ENCODE measurements at regions not wholly inside any gene's neighbourhood (a gene's known extent, or its start where the extent isn't known, plus 50 kb on each side); places are given as distances from the start of the nearest gene placed in this dataset.
"Not testable (repeated sequence)": the region's sequence is repeated elsewhere in the genome, so short reads cannot be mapped to it uniquely, and the experiment has no call there.

DNA sequence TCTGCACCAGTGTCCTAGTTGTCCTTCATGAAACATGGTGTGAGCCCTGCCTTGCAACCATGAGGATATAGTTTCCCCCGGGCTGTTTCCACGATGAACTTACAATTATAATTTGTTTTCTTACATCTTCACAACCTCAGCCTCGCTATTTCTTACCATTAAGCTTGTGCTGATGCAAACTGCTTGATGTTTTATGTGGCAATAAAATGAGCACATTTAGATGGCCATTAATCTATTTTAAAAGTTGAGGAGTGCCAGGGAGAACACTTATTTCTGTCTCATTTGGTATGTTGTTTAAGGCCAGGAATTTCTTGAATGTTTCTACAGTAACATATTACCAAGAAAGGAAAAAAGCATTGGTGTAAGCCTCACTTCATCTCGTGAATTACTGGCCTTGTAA, 214.5 kb upstream of the SLC8A1 start:
- intact Hi-C loops (cut with DNase I): no loop called here
- DNase-seq (ENCODE audit: low spot score): no peak

DNA sequence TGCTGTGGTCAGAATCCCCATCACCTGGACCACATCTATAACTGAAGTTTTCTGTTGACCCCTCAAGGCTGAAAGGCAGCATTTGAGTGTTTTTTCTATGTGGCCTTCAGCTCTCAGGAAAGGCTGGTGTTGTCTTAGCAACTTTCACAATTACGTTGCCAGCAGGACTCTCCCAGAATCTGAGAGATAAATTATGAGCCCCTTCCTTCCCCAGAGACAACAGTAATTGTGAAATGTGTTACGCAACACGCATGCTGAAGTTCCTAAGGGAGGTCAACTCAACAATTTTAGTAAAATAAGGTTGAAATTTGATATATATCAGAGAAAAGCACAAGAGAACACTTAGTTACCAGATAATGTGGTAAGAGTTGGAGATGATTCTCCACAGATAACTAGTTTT, 216.5 kb upstream of the SLC8A1 start:
- intact Hi-C loops (cut with DNase I): no loop called here
- no peak for DNase-seq (ENCODE audit: low spot score)

DNA sequence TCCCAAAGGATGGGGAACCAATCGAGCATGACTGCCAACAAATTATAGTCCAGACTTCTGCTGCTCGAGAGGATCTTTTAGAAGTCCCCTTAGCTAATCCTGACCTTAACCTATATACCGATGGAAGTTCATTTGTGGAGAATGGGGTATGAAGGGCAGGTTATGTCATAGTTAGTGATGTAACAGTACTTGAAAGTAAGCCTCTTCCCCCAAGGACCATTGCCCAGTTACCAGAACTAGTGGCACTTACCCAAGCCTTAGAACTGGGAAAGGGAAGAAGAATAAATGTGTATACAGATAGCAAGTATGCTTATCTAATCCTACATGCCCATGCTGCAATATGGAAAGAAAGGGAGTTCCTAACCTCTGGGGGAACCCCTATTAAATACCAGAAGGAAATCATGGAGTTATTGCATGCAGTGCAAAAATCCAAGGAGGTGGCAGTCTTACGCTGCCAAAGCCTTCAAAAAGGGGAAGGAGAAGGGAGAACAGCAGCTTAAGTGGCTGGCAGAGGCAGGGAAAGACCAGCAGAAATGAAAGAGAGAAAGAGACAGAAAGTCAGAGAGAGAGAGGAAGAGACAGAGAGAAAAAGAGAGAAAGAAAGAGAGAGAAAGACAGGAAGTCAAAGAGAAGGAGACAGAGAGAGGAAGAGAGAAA, 224.4 kb upstream of the SLC8A1 start:
- intact Hi-C loops (cut with DNase I); DNase-seq (ENCODE audit: low spot score): not testable (repeated sequence)

DNA sequence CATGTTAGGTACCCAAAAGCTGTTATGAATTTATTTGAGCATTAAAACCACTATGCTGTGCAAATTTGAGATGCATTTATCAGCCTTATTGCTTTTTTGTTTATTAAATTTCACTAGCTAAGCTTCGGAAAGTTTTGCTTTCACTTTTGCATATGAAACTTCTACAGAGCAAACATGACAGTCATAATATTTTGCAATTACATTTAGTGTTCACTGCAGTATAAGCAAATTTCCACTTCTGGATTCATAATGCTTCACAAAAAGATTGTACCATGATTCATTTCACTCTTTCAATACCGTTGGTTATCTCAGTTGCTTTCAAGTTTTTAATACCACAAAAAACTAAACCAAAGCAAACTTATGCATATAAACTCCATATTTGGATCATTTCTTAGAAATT, 228.7 kb upstream of the SLC8A1 start:
- DNase-seq (ENCODE audit: low spot score): no peak
- intact Hi-C loops (cut with DNase I): no loop called here

DNA sequence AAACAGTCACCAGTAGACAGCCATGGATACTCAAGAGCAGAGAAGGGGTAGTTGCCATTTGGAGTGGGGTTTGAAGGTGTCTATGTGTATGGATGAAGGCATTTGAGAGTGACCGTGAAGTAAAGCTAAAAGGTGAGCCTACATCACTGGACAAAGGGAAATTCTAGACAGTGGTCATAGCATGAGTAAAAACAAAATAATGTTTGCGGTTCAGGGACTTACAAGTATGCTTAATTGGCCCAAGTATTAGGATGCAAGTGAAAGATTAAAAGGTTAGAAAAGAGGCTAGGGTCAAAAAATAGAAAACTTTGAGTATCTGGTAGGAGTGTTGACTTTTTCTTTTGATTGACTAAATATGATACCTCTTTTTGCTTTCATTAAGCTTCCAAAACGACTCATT, 238.1 kb upstream of the SLC8A1 start:
- intact Hi-C loops (cut with DNase I): no loop called here
- DNase-seq (ENCODE audit: low spot score): no peak

DNA sequence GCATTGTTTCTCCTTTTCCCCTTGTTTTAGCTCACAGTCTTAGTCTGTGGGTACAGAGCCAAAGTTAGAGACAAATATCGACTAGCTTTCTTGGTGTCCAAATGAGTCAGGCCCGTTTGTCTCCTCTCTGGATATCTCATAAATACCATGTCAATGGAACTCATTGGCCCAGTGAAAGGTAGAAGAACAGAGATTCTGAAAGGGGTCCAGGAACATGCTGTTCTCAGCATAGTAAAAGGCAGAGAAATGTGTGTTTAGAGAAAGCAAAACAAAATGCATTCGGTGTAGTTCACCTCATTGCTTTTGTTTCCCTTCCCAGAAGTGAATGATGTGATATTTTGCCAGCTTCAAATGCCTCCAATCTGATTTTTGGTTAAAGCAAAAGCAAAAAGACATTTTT, 238.6 kb upstream of the SLC8A1 start:
- intact Hi-C loops (cut with DNase I): no loop called here
- DNase-seq (ENCODE audit: low spot score): no peak

DNA sequence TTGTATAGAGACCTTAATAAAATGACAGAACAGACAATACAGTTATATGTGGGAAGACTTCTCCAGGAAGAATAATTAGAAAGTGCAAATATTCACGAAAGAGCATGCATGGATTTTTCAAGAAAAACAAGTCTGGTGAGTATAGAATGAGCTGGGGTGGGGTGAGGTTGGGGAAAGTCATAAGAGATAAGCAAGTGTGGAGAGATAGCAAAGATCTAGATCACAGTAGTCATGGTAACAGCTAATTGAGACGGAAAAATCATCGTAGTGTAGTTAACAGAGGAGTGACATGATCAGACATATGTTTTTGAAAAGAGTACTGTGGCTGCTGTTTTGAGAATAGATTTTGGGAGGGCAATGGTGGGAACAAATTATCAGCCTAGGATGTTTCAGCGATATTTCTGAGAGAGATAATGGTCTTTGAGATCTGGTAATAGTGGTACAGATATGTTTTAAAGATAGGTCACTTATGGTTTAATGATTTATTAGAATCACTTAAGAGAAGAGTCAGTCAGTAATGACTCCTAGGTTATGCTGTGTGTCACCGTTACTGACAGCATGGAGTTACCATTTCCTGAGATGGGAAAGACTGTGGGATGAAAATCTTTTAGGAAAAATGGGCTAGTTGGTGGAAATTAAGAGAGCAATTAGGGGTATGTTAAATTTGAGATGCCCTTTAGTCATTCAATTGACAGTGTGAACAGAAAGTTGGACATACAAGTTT, 248.5 kb upstream of the SLC8A1 start:
- DNase-seq (ENCODE audit: low spot score): no peak
- intact Hi-C loops (cut with DNase I): no loop called here

DNA sequence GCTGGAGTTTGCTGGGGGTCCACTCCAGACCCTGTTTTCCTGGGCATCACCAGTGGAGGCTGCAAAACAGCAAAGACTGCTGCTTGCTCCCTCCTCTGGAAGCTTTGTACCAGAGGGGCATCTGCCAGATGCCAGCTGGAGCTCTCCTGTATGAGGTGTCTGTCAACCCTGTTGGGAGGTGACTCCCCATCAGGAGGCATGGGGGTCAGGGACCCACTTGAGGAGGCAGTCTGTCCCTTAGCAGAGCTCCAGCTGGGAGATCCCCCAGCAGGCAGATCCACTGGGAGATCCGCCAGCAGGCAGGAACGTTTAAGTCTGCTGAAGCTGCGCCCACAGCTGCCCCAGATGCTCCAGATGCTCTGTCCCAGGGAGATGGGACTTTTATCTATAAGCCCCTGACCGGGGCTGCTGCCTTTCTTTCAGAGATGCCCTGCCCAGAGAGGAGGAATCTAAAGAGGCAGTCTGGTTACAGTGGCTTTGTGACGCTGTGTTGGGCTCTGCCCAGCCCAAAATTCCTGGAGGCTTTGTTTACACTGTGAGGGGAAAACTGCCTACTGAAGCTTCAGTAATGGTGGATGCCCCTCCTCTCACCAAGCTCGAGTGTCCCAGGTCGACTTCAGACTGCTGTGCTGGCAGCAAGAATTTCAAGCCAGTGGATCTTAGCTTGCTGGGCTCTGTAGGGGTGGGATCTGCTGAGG, 260.5 kb upstream of the SLC8A1 start:
- DNase-seq (ENCODE audit: low spot score); intact Hi-C loops (cut with DNase I): not testable (repeated sequence)

DNA sequence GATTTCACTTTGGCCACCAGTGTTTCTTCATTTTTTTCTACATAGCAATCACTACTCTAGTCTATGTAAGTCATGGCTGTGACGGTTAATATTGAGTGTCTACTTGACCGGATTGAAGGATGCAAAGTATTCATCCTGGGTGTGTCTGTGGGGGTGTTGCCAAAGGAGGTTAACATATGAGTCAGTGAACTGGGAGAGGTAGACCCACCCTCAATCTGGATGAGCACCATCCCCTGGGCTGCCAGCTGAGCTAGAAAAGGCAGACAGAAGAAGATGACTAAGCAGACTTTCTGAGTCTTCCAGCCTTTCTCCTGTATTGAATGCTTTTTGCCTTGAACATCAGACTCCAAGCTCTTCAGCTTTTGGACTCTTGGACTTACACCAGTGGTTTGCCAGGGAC, 265.0 kb upstream of the SLC8A1 start:
- DNase-seq (ENCODE audit: low spot score): no peak
- intact Hi-C loops (cut with DNase I): no loop called here

DNA sequence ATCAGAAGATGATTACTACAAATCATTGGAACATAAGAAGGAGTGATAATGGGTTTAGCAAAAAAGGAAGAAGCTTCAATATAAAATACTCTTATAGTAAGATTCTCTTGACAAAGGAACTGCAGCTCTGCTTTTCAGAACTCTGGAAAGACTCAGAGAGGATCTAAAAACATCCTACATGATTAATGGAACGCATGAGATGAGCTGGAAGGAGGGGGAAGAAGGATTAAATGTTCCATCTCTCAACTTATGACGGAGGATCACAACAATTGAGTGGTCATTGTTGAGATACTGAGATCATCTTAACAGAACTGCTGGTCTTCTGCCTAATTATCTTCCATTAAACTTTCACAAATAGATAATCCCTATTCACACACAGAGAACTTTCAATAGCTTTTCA, 267.5 kb upstream of the SLC8A1 start:
- intact Hi-C loops (cut with DNase I): no loop called here

DNA sequence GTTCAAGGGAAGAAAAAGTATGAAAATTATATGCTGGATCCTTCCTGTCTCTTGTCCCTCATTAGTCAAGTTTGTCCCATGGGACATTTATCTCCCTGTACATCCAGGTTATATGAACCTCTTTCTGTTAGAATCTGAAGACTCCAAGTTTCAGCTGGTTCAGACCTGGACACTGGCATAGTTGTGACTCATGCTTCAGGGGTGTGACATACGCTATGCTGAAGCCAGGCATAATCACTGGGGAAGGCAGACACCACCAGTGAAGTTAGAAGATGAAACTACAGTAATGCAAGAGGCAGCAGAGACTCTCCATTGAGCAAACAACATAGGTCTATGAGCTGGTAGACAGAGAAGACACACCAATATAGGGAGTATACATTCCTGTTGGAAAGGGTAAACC, 269.7 kb upstream of the SLC8A1 start:
- intact Hi-C loops (cut with DNase I): no loop called here

More for the DNA sequence above, 267.5 kb upstream of the SLC8A1 start:
- no peak for DNase-seq (ENCODE audit: low spot score)

DNA sequence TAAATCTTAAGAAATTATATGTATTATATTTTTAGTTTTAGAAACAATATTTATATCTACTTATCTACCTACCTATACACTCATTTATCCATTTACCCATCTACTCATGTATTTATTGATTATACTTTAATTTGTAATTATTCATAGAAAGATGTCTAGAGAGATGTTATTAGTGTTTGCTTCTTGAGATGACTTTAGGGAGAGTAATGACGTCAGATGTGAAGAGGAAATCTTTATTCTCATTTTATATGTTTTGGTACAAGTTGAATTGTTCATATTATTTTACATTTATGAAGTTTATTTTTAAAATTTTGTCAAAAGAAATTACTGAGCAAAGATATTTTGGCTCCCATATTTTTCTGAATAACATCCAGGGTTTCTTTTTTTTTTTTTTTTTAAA, 271.3 kb upstream of the SLC8A1 start:
- intact Hi-C loops (cut with DNase I): no loop called here
- DNase-seq (ENCODE audit: low spot score): no peak

More for the DNA sequence above, 269.7 kb upstream of the SLC8A1 start:
- no peak for DNase-seq (ENCODE audit: low spot score)

DNA sequence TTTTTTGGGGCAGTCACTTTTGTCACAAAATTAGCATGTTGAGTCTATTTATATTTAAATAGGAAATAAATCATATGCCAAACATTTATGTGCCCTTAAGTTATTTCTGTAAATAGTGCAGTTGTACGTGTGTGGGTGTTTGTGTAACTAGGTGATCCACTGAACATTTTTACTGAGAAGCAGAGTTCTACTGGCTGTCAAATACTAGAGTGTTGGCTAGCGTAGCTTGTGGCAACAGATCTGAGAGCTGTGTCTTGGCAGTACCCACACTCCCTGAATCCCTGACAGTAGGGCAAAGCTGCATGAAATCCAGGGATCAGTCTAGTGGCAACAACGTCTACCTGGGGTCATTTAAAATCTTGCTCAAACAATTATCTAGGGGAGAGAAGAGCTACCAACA, 273.1 kb upstream of the SLC8A1 start:
- DNase-seq (ENCODE audit: low spot score): no peak
- intact Hi-C loops (cut with DNase I): no loop called here

DNA sequence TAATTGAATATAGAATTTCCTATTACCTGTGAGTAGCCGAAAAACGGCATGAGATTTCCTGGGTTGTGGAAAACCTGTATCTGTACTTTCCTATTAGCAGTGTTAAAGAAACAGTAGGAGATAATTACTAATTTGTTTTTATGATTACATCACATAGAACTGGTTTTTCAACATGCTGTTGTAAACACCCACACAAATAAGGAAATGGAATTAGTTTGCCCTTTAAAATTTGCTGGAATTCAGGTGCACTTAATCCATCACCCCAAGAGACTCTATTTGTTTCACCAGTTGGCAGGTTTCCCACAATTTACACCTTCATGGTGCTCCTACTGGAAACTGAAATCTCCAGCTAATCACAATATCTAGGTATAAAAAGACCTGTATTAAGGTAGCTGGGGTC, 274.1 kb upstream of the SLC8A1 start:
- no peak for DNase-seq (ENCODE audit: low spot score)
- intact Hi-C loops (cut with DNase I): no loop called here

DNA sequence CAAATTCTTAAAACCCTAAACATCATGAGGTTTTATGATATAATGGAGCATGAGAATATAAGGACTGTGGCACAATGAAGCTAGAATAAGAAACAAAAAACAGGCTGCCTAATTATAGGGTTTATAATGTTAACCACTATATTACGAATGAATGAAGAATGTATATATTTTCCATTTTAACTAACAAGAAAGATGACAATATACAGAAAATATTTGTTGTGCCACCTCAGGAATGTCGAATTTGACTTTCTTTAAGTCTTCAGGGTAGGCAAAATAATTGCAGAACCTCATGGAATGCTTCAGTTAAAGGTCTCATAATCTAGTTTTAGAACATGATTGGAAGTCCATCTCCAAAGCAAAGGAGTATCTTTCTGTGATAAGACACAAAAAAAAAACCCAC, 282.9 kb upstream of the SLC8A1 start:
- intact Hi-C loops (cut with DNase I): no loop called here
- no peak for DNase-seq (ENCODE audit: low spot score)

DNA sequence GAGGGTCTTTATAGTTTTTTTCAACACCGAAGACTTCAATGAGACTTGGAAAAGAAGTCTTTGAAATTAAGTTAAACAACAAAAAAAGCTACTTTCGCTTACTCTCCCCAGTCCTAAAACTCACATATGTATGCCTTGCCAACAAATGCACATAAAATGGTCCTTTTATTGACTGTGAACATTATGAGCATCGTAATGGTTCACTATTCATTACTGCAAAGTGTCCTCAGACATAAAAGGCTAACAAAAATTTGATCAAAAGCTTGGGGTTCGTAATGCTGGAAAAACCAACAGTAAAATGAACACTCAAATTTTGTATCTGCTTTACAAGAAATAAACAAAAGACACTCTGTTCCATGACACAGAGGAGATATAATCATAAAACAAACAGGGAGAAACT, 285.3 kb upstream of the SLC8A1 start:
- intact Hi-C loops (cut with DNase I): no loop called here
- no peak for DNase-seq (ENCODE audit: low spot score)

DNA sequence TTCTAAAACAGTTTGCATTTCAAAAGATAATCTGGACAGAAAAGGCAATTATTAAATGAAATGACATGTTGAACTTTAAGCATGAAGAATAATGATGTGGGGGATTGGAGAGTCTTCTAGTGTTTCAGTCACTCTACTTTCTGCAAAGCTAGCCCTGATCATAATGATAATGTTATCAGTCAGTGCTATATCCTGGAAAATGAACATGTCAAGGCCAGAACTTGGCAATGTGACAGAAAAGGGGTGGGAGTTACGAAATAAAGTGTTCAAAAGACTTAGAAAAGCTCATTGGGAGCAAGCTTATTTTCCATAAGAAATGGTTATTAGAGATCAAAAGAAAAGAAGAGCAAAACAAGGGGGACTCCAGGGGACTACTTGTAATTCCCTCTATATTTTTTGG, 288.5 kb upstream of the SLC8A1 start:
- intact Hi-C loops (cut with DNase I): no loop called here
- DNase-seq (ENCODE audit: low spot score): no peak

DNA sequence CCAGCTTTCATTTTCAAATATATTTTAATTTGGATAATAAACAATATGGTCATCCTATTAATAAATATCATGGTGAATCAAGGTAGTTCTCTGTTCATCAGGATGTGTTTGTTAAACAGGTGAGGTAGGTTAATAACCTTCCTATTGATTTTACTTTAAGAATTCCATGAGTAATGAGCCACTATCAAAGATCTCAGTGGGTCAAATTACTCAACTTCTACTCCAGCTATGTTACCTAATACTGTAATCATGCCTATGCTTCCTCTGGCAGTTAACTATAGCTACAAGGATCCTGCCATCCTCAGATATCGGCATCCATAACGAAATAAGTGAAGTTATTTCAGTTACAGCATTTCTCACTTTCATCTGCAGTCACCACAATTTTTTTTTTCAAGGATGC, 289.6 kb upstream of the SLC8A1 start:
- intact Hi-C loops (cut with DNase I): no loop called here
- DNase-seq (ENCODE audit: low spot score): no peak

DNA sequence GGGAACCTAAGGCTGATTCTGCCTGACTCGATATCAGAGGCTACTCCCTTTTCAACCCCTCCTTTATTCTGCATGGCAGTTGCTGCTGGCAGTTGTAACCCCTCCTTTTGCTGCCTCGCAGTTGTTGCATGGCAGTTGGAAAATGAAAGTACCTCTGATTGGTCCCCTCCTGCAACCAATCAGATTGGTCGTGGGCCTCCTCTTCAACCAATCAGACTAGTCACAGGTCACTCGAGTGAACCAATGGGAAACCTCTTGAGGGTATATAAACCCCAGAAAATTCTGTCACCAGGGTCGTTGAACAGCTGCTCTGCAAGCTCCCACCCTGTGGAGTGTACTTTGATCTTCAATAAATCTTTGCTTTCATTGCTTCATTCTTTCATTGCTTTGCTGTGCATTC, 294.3 kb upstream of the SLC8A1 start:
- DNase-seq (ENCODE audit: low spot score): no peak
- intact Hi-C loops (cut with DNase I): no loop called here

DNA sequence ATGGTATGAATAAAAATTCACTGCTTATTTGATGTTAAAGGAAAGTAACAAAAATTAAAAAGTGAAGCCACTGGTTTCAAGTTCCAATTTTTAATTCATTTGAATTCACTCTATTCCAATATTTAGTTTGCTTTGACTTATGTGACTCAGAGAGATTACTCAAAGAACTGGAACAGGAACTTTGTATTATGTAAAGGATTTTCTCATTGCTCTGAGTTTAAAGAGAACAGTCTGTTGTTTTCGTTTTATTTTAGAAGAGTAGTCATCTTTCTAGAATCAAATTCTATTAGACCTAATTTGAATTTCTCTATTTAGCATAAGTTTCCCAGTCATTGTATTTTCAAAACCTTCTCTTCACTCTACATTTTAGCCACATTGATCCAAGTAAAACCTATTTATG, 300.1 kb upstream of the SLC8A1 start:
- intact Hi-C loops (cut with DNase I): loop anchor here (10.0 kb wide), 1 partner anchor 197 kb away; no protein-coding TSS in a partner anchor
- DNase-seq (ENCODE audit: low spot score): no peak

DNA sequence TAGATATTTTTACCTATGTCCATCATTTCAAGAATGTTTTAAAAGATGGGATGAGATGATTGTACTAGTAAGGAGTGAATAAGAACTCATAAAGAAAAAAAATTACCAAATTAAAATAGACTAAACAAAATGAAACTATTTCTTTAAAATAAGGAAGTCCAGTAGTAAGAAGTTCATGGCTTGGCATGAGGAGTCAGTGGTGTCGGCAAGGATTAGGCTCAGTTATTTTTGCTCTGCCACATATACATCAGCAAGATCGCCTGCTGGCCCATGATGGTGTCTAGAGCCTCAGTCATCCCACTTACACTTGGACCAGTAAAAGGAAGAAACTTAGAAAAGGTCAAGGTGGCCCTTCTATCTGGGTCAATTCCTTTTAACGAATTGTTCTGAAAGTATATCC, 300.9 kb upstream of the SLC8A1 start:
- intact Hi-C loops (cut with DNase I): loop anchor here (10.0 kb wide), 1 partner anchor 198 kb away; no protein-coding TSS in a partner anchor

More for the DNA sequence above, 300.9 kb upstream of the SLC8A1 start:
- no peak for DNase-seq (ENCODE audit: low spot score)

All from cardiac septum (tissue), 1 donor.